HS-27A (cell line): ENCODE measurements at regions not wholly inside any gene's neighbourhood (a gene's known extent, or its start where the extent isn't known, plus 50 kb on each side); places are given as distances from the start of the nearest gene placed in this dataset.
"Not testable (repeated sequence)": the region's sequence is repeated elsewhere in the genome, so short reads cannot be mapped to it uniquely, and the experiment has no call there.

Experiments used
- DNase-seq: peaks from one replicate; pipeline ENCODE4 v3.0.0-alpha.2; 2012; ENCODE audit warnings: low read depth, missing footprints

DNA sequence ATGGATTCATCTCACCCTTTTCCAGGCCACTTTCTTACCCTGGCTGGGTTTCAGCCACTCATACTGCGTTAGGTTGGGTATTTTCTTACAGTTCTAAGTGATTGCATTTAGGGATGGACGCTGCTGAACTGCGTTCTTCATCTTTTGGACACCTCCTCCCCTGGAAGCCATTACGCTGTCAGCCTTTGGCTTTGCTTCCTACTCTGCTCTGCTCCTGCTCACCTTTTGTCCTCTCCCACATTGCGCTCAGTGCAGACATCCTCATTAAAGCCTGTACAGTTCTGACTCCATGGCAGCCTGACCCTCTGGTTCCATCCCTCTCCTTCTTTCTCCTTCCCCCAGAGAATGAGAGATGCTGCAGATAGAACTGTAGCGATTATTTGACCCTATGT lies 108.9 kb downstream of the SRGAP2 start:
- not testable (repeated sequence) for DNase-seq

DNA sequence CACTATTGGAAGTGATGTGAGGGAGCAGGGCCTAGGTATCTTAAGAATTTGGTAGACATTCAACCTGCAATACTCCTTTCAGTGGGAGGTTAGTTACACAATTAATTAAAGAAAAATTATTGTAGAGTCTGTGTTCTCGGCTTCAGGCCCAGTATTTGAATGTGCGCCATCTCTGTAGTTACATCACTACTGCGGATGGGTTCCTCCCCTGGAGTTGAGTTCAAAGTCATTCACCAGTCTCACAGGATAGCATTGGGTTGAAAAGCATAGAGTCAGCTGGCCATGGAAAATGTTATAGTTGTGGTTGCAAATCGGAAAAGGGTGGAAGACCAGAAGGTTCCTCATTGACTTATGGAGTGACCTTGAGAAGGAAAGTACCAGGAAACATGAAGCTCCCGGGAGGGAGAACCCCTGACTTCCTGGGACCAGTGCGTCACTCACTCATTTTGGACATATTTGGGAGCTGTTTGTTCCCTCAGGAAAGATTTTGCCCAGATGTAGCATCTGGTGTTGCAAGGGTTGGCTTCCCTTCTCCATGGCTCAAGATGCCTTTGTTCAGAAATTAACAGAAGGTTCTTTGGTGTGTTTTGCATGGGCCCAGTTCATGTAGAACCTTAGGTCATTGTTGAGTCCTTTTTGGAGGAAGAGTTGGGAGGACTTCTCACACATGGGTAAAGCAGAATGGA lies 111.8 kb downstream of the SRGAP2 start:
- DNase-seq: not testable (repeated sequence)

DNA sequence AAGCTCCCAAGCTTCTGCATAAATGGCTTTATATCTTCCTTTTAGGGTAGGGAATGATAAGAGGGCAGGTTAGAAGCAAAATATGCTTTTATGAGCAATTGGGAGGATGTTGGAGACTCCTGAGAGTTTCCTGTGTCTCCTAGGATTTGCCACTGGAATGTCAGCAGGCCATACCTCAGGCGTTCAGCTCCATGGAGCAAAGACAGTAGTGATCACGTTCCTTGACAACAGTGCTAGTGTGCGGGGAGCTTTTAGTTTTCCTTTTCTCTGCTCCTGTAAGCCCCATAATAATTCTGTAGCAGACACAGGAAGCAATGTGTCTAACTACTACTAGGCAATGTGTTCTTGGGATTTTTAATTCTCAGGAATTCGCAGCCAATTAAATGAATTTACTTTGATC lies 113.6 kb downstream of the SRGAP2 start:
- DNase-seq: not testable (repeated sequence)

DNA sequence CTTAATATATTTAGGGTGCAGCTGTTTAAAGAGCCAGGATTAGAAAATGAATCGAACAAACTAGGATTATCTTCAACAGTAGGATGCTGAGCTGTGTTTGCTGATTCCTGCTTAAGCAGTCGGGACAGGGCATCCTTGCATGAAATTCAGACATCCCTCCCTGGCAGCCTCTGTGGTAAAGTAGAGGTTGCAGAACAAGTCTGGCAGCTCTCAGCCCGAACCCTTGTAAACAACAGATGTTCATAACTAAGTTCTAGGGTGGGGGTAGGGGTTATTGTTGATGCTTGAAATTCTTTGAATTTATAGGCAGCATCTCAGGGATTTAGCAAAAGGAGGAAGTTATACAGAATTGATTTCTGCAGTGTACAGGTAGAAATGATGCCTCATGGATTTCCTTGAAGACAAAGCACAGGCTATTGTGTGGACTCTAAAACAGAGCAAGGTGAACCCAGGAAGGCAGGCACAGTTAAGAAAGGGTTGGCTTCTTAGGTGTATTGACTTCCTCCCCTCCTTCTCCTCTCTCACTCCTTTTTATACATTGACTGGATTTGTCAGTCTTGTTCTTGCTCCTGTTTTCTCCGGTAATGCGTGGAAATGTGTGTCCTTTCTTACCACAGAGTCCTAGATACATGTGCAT lies 114.7 kb downstream of the SRGAP2 start:
- not testable (repeated sequence) for DNase-seq

DNA sequence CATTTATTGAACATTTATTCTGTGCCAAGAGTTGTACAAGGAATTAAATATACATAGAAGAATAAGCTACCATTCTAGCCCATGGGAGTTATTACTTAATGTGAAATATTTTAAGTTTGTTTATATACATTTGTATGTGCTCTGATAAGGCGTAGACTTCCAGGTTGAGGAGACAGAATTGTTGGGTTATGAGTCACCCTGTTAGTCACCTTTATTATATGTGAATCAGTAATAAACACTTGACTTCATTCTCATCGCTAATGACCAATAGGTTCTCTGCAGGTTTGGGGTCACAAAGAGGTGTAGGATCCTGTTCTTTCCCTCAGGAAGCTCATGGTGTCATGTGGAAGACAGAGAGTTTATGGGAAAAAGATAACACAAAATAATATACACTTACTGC lies 116.9 kb downstream of the SRGAP2 start:
- not testable (repeated sequence) for DNase-seq

DNA sequence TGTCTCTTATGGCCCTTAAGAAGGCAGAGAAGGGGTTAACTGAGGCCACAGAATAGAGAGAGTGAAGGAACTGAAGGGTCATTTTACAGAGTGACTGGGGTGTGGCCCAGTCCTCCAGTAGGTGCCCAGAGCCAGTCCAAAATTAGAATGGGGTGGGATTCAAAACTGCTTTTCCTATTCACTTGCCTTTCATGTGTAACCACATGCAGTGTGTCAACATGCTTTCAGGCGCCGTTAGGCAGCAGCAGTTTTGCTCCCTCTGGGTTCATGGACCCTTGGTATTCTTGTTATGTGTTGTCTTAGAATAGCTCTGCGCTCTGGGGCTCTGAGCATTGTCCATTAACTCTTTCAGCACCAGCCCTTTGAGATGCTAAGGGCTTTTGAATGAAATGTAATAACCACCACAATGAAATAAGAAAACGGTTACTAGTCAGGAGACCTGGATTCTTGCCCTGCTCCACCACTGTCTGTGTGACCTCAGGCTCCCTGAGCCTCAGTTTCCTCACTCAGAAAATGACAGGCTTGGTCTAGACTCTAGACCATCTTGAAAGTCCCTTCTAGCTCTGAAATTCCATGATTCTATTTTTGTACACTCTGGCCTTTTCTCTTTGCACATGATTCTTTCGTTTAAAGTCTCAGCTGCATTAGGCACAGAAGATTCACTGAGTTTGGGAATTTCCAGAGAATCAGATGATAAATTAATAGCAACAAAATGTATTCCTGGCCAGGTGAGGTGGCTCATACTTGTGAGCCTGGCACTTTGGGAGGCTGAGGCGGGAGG lies 123.0 kb downstream of the SRGAP2 start:
- not testable (repeated sequence) for DNase-seq

DNA sequence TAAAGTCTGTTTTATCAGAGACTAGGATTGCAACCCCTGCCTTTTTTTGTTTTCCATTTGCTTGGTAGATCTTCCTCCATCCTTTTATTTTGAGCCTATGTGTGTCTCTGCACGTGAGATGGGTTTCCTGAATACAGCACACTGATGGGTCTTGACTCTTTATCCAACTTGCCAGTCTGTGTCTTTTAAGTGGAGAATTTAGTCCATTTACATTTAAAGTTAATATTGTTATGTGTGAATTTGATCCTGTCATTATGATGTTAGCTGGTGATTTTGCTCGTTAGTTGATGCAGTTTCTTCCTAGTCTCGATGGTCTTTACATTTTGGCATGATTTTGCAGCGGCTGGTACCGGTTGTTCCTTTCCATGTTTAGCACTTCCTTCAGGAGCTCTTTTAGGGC lies 128.3 kb downstream of the SRGAP2 start:
- DNase-seq: not testable (repeated sequence)

DNA sequence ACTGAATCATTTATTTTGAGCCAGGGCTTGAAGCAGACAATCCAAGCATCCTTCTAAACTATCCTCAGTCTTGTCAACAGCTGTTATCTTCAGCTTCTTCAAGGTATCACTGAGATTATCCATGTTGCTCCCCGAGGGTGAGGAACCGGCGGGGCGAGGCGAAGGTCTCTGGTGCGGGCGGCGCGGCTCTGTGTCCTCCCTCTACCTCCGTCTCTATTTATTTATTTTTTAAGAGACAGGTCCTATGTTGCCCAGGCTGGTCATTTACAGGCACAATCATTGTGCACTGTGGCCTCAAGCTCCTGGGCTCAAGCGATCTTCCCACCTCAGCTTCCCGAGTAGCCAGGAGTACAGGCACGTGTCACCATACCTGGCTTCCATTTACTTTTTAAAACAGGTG lies 130.0 kb downstream of the SRGAP2 start:
- not testable (repeated sequence) for DNase-seq

DNA sequence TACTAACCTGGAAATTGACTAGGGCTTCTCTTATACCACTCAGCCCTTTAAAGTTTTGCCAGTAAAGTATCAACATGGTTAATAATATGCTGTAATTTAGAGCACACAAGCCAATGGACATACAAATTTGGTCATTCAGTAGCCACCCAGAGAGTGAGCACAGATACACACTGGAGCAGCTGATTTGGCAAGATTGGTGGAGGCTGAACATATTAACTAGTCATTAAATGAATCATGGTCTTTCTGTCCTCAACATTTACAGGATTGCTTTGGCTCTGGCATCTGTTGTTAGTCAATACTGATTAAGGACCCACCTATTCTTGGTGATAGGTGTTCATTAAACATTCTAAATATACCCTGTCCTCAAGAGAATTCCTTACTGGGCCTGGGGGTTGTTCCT lies 130.6 kb downstream of the SRGAP2 start:
- not testable (repeated sequence) for DNase-seq

DNA sequence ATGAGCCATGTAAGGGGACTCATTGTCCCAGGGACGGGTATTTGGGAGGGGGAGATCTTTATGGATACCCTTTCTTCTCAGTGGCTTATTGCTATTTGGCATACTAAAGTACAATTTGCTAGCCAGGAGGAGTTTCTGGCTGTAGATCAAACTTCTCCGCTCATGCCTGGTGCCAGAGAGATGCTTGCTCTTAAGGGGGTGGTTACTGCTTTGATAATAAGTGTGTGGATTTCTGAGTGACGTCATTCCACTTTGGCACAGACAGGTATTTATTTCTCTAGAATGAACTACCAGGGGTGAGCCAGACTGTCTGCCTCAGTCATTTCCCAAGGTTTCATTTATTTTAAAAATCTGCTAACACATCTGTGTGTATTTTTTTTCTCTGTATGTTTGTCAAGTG lies 131.1 kb downstream of the SRGAP2 start:
- not testable (repeated sequence) for DNase-seq

DNA sequence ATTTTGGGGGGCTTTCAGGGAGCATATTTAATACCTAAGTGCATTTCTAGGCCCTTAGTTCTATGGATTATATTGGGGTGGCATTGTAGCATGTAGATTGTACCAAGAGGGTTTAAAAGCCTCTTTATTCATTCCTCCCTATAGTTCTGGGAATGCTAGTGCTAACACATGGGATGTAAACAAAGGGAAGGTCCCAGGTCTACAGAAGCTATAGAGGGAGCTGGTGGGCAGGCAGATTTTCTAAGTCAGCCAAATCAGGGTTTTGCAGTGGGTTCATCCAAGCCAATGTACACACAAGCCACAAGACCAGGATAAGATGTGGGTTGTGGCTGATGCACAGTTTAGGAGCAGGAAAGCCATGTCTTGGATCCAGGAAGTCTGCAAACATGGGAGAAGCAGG lies 131.8 kb downstream of the SRGAP2 start:
- DNase-seq: not testable (repeated sequence)

DNA sequence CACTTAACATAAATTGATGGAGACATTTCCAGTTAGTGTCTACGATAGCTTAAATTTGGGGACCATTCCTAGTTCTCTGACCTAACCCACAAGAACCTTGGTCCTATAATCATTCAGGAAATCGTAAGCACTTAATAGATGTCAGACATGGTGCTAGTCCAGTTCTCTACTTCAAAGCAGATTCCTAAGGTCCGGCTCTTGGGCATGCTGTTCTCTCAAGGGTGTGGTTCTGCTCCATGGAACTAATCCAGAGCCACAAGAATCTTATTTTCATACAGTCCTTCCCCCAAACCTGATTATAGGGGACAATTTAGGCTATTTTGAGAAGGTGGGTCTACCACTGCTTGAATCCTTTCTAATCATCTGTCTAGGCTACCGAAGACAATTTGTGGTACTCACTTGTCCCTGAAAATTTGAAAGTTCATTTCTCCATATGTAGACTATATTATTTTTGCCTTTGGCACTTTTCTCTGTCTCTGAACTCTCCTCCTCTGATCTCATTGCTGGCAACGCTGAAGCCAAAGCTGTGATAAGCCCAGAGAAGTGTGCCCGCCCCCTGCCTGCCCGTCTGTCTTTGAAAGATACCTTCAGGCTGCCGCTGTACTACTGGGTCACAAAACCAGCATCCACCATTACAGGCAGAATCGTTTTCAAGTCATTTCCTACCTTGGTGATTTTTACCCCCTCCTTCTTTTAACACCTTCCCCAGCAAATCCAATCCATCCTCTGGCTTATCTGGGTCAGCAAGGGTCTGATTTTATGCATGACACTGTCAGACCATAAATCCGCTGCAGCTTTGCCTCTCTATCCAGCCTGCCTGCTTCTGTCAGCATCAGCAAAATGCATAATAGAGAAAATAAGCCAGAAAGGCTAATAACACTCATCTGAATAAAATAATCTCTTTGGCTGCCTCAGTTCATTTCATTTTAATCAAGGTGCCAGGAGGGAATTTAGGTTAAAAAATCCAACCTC lies 132.8 kb downstream of the SRGAP2 start:
- DNase-seq: not testable (repeated sequence)

DNA sequence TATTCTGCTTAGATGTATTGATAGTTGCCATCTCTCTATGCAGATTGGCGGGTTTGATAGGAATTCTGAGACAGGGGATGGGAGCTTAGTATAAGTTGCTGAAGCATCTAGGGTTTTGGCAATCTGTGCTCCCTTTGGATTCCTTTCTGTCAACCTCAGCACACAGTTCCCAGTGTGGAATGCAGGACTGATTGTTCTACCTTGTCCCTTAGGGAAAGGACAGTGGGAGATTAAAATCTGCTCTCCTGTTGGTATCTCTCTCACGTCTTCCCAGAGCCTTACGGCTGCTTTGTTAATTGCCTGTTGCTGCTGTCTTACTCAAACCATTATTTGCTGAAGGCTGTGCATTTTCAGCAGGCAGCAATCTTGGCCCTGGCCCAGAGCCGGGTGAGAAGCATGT lies 133.3 kb upstream of the IKBKE start:
- DNase-seq: not testable (repeated sequence)

DNA sequence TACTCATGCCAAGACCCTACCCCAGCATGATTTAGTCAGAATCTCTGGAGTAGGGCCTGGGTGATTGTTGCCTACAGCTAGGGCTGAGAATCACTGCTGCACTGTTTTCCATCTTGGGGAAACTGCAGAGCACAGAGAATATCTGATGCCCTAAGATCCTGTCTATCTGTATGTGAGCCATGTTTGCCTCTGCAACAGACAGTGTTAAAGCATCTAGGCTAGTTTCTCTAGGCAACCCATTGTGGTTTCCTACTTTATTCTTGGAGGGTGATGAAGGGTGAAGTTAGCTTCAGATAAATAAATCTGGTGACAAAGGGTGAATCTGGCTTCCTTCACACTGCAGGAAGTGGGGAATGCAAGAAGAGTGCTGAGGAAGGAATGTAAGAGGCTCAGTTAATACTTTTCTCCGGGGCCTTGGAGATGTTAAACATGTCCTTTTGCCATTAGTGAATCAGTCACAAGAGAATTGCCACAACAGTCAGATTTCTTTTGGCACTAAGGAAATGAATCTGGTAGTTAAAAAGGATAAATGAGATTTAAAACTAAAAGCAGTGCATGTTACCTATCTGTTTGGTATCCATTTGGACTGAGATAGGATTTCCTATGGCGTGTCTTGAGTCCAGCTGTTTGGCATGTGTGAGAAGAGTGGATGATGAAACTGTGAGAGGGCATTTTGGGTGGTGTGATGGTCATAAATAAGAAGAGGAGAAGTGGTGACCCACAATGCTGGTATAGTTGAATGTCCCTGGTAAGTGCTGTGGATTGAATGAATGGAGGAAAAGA lies 119.6 kb upstream of the IKBKE start:
- not testable (repeated sequence) for DNase-seq

DNA sequence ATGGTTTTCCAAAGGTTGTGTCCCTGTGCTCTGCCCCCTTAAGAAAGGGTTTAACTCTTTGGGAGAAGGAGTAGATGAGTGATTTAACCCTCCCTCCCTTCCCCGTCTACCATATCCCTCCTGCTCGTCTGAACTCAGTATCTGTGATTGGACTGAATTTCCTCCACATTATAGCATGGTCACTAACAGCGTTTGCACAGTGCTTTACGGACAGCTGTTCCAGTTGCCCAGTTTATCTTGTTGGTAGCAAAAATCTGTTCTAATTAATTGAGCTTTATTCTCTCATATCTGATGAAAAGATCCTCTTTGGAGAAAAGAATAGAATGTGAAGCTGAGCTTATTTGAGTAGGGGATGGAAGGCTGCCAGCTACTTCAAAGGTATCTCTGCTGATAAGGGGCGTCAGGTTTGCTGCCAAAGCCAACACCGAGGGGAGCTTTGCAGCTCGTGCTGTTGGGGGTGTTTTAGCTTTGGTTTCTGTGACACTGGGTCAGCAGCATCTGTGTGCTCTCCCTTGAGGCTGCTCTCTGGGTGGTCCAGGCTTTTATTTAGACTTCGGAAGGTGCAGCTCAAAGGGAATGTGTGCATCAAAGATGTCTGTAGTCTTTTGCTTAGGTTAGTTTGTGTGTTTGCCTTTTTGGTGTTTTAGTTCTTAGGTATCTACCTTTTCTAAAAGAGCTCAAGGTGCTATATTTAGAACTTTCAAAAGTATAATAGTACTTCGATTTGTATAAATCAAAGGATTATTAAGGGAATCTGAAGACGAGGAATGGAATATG lies 118.8 kb upstream of the IKBKE start:
- not testable (repeated sequence) for DNase-seq

DNA sequence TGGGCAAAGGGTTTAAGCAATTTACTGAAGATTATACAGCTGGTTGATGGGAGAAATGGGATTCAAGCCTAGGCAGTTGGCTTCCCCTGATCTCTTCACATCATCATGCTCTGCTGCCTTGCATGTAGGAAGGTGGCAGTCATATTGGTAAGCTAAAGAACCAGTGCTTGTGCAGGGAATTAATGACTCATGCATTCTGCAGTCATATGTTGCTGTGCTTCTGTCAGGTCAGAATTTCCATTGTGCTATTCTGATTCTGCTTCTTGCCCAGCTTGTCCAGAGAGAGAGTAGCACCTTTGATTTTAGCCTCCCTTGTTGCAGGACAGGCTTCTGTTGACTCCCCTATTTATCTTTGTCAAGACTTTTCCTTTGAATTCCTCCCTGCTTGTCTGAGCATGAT lies 114.0 kb upstream of the IKBKE start:
- DNase-seq: not testable (repeated sequence)

DNA sequence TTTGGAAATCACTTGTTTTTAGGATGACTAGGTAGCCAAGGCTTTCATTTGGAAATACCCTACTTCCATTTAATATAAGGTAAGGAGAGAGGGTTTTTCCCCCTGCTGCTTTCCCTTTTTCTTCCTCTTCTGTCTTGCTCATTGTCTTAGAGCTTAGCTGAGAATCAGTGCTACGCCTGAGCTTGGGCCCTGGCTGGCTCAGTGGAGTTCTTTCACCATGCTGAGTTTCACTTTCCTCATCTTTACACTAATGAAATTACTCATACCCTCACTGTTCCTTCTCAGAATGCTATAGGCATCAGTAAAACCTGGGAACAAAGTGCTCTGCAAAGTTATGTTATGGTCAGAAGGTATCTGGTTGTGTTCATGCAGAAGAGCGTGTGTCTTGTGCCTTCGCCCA lies 112.3 kb upstream of the IKBKE start:
- DNase-seq: not testable (repeated sequence)

DNA sequence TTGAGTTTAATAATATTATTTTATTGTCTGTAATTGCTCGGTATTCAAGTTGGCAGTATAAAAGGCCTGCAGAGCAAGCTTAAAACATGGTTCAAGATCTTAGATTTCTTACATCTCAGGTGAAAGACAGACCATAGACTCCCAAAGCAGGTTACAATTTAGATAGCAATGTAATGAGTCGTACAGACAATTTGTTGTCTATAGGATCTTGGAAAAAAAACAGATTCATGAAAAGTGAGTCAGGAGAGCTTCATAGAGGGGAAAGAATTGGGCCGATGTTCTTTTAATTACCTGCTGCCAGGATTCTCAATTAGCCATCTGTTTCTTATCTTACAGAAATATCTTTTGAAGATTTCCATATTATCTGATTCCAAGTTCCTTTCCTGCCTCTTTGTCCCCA lies 111.5 kb upstream of the IKBKE start:
- DNase-seq: not testable (repeated sequence)

DNA sequence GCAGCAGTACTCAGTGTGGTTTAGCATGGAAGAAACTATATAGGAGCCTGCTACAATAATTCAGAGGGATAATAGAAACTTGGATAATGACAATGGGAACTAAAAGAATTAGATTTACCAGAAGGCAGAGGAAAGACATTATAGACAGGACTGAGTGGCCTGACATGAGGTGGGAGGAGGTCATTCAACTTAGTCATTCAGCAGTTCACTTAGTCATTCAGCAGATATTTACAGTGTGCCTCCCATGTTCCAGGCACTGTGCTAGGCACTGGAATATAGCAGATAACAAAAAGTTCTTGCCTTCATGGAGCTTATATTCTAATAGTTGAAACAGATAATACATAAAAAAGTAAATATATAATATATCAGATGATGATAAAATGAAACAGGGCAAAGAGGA lies 110.9 kb upstream of the IKBKE start:
- DNase-seq: not testable (repeated sequence)

DNA sequence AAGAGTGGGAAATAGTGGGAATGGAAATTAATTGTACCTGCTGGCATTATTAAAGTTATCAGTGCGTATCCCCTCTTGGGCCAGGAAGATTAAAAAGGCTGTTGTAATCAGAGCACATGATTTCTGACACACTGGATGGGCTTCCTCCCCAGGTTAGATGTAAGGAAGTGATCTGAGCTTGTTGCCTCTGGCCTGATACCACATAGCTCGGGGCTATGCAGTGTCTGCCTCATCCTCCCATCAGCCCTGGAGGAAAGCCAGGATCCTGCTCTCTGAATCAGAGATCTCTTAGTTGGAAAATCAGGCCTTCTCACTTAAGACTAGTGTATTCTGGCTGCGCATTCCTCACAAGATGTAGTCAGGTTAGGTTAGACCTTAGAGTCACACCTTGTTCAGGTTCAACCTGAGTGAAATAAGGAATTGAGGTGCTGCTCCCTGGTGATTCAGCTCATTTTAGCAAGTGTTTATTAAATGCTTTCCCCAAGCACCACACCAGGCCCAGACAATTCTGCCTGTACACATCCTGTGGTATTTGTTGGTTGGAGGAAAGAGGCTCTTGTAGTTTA lies 108.2 kb upstream of the IKBKE start:
- not testable (repeated sequence) for DNase-seq
